Keratinocyte (primary cell): ENCODE measurements at regions not wholly inside any gene's neighbourhood (a gene's known extent, or its start where the extent isn't known, plus 50 kb on each side); places are given as distances from the start of the nearest gene placed in this dataset.

Experiments used
- EZH2 ChIP-seq: IDR thresholded peaks from one replicate; pipeline ENCODE4 v1.6.1; 2012; ENCODE audit warnings: inconsistent platforms, mild to moderate bottlenecking, low read length, moderate library complexity
- TF ChIP-seq, protein P1 (sequence below), 3 experiments: IDR thresholded peaks in 1 of 3; conservative IDR thresholded peaks in 1 of 3; optimal IDR thresholded peaks in 1 of 3; 2 replicates in 2 of 3; 3 replicates in 1 of 3; pipeline versions ENCODE3 to v1.5.1; 2011; ENCODE audit warnings: low read length in 3 of 3, mild to moderate bottlenecking in 3 of 3, moderate library complexity in 2 of 3, control low read depth in 1 of 3, inconsistent platforms in 1 of 3; ENCODE audit not compliant: insufficient read depth in 2 of 3; ENCODE audit errors: extremely low read depth in 1 of 3

DNA sequence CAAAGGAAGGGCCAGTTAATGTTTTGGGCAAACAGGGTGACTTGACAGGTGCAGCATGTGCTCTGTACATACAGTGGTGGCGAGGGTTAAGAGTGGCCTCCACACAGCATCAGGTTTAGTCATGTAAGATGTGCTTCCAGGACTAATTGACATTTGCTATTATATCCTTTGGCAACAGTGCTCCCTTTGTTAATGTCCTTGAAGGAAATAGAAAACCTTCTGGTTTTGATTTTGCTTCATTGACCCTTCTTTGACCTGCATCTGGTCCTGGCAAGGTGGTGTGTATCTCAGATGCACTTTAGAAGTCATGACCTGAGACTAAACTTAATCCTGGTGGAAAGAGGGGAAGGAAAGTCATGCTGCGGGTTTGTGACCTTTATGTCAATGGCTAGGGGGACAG, 440.0 kb downstream of the ENC1 start:
- TF ChIP-seq EZH2, result no peak
- TF ChIP-seq, protein P1, sequence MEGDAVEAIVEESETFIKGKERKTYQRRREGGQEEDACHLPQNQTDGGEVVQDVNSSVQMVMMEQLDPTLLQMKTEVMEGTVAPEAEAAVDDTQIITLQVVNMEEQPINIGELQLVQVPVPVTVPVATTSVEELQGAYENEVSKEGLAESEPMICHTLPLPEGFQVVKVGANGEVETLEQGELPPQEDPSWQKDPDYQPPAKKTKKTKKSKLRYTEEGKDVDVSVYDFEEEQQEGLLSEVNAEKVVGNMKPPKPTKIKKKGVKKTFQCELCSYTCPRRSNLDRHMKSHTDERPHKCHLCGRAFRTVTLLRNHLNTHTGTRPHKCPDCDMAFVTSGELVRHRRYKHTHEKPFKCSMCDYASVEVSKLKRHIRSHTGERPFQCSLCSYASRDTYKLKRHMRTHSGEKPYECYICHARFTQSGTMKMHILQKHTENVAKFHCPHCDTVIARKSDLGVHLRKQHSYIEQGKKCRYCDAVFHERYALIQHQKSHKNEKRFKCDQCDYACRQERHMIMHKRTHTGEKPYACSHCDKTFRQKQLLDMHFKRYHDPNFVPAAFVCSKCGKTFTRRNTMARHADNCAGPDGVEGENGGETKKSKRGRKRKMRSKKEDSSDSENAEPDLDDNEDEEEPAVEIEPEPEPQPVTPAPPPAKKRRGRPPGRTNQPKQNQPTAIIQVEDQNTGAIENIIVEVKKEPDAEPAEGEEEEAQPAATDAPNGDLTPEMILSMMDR (optimal IDR thresholded peaks at IDR 0.05 in 1 of 3, IDR thresholded peaks at IDR 0.05 in 1 of 3, conservative IDR thresholded peaks at IDR 0.05 in 1 of 3; ENCODE audit: extremely low read depth in 1 of 3, insufficient read depth in 2 of 3, low read length in 3 of 3), result no peak
